Uterus (tissue), 3 donors: ENCODE measurements at regions not wholly inside any gene's neighbourhood (a gene's known extent, or its start where the extent isn't known, plus 50 kb on each side); places are given as distances from the start of the nearest gene placed in this dataset.
"Not testable (repeated sequence)": the region's sequence is repeated elsewhere in the genome, so short reads cannot be mapped to it uniquely, and the experiment has no call there.

ENCODE experiments used
- DNase-seq, 2 donors: peaks; one replicate each; pipeline ENCODE4 v3.0.0-alpha.2; 2019 to 2020
- H3K27ac ChIP-seq, 2 donors: fragments of 200-600 bp; sonication (generic); 1 replicate in 1 of 2; 2 replicates in 1 of 2; pipeline ENCODE4 v1.5.1; 2016 to 2018
- H3K27me3 ChIP-seq, 2 donors: fragments of 200-600 bp; sonication (generic); one replicate each; pipeline ENCODE4 v1.5.1; 2018 to 2019; ENCODE audit warnings: control low read depth in 1 of 2
- H3K36me3 ChIP-seq, 2 donors: fragments of 200-600 bp; sonication (generic); one replicate each; pipeline ENCODE4 v1.5.1; 2019; ENCODE audit warnings: control low read depth in 1 of 2
- H3K4me1 ChIP-seq, 2 donors: fragments of 200-600 bp; sonication (generic); one replicate each; pipeline ENCODE4 v1.5.1; 2018 to 2019; ENCODE audit warnings: control low read depth in 1 of 2
- H3K4me3 ChIP-seq, 2 donors: fragments of 200-600 bp; sonication (generic); 1 replicate in 1 of 2; 2 replicates in 1 of 2; pipeline ENCODE4 v1.5.1; 2018 to 2019; ENCODE audit warnings: mild to moderate bottlenecking in 1 of 2
- H3K9me3 ChIP-seq, 2 donors: fragments of 200-600 bp; sonication (generic); one replicate each; pipeline ENCODE4 v1.5.1; 2019; ENCODE audit warnings: control low read depth in 1 of 2
- CTCF ChIP-seq, 4 experiments: fragments of 200-600 bp in 2 of 4; fragments of 450-650 bp in 2 of 4; sonication (generic) in 2 of 4; IDR thresholded peaks; one replicate each; pipeline ENCODE4 v1.5.1; 2016 to 2019; ENCODE audit warnings: antibody characterized with exemption in 4 of 4, mild to moderate bottlenecking in 2 of 4, moderate library complexity in 1 of 4
- POLR2A ChIP-seq, 2 donors: fragments of 450-650 bp; IDR thresholded peaks; one replicate each; pipeline ENCODE4 v1.6.1; 2016; ENCODE audit warnings: antibody characterized with exemption in 2 of 2, mild to moderate bottlenecking in 1 of 2, moderate library complexity in 1 of 2
- intact Hi-C: fragments of 100-400 bp; cut with DNase I; formaldehyde crosslinking; loops from one replicate; pipeline ENCODE4 v1.15.1; 2023; ENCODE audit warnings: low total_unique reads
- donor health status: DM: yes; HTN: yes; CAD: no.

- H3K27me3 ChIP-seq = no peaks in the 10 kb centered on the region
- no peaks in the 10 kb centered on the region for H3K4me1 ChIP-seq
- intact Hi-C loops = no loop called here
- no peak overlapping the region for H3K4me3 ChIP-seq
- H3K36me3 ChIP-seq = no peaks in the 10 kb centered on the region
- no peaks in the 10 kb centered on the region for H3K9me3 ChIP-seq
- no peak overlapping the region for H3K27ac ChIP-seq
- TF ChIP-seq CTCF (IDR thresholded peaks at IDR 0.05) (no peak), POLR2A (IDR thresholded peaks at IDR 0.05) (no peak)
- no peak for DNase-seq
Measured at GRCh38 chrX:1883772-1884171, 268.9 kb downstream of the ASMT start.

GRCh38 chrX:1884446-1884845 is 269.6 kb downstream of the ASMT start:
- no peak overlapping the region for H3K4me3 ChIP-seq
- H3K27ac ChIP-seq = no peak overlapping the region
- H3K9me3 ChIP-seq = no peaks in the 10 kb centered on the region
- no peak for TF ChIP-seq CTCF (IDR thresholded peaks at IDR 0.05)
- no peak for TF ChIP-seq POLR2A (IDR thresholded peaks at IDR 0.05)
- DNase-seq = no peak
- intact Hi-C loops = no loop called here
- H3K27me3 ChIP-seq = no peaks in the 10 kb centered on the region
- H3K36me3 ChIP-seq = no peaks in the 10 kb centered on the region
- H3K4me1 ChIP-seq = no peaks in the 10 kb centered on the region

GRCh38 chrX:1885116-1885515 is 270.3 kb downstream of the ASMT start:
- intact Hi-C loops = no loop called here

GRCh38 chrX:1888305-1888704 is 273.4 kb downstream of the ASMT start:
- H3K27ac ChIP-seq, H3K4me1 ChIP-seq, DNase-seq, H3K36me3 ChIP-seq, H3K9me3 ChIP-seq, H3K4me3 ChIP-seq, intact Hi-C loops, H3K27me3 ChIP-seq: not testable (repeated sequence)

More at GRCh38 chrX:1885116-1885515, 270.3 kb downstream of the ASMT start:
- DNase-seq = no peak
- no peaks in the 10 kb centered on the region for H3K4me1 ChIP-seq
- H3K9me3 ChIP-seq = no peaks in the 10 kb centered on the region
- no peaks in the 10 kb centered on the region for H3K27me3 ChIP-seq
- H3K4me3 ChIP-seq = no peak overlapping the region
- TF ChIP-seq CTCF (IDR thresholded peaks at IDR 0.05) = no peak
- no peak for TF ChIP-seq POLR2A (IDR thresholded peaks at IDR 0.05)
- H3K27ac ChIP-seq = no peak overlapping the region
- no peaks in the 10 kb centered on the region for H3K36me3 ChIP-seq

GRCh38 chrX:1894026-1894294 is 279.1 kb downstream of the ASMT start:
- Histone ChIP-seq H3K36me3 (no peaks in the 10 kb centered on the region), H3K4me3 (no peak overlapping the region), H3K9me3 (no peaks in the 10 kb centered on the region), H3K27me3 (no peaks in the 10 kb centered on the region), H3K27ac (no peak overlapping the region), H3K4me1 (no peaks in the 10 kb centered on the region)
- intact Hi-C loops = no loop called here
- TF ChIP-seq CTCF (IDR thresholded peaks at IDR 0.05) (no peak), POLR2A (IDR thresholded peaks at IDR 0.05) (no peak)
- no peak for DNase-seq

GRCh38 chrX:1894740-1895139 is 279.9 kb downstream of the ASMT start:
- intact Hi-C loops = no loop called here

More at GRCh38 chrX:1894740-1895139, 279.9 kb downstream of the ASMT start:
- Histone ChIP-seq H3K4me3 (no peak overlapping the region), H3K27ac (no peak overlapping the region), H3K27me3 (no peaks in the 10 kb centered on the region), H3K9me3 (no peaks in the 10 kb centered on the region), H3K36me3 (no peaks in the 10 kb centered on the region), H3K4me1 (no peaks in the 10 kb centered on the region)
- no peak for DNase-seq
- no peak for TF ChIP-seq POLR2A (IDR thresholded peaks at IDR 0.05)
- TF ChIP-seq CTCF (IDR thresholded peaks at IDR 0.05) = no peak
